ENCODE measurements at regions not wholly inside any gene's neighbourhood (a gene's known extent, or its start where the extent isn't known, plus 50 kb on each side); places are given as distances from the start of the nearest gene placed in this dataset.

GRCh38 chr6:145381941-145382340, 353.4 kb downstream of the EPM2A start:
- Histone ChIP-seq H3K9me3 (peaks cover 0 to 6% (median 0%) of the 10 kb centered on the region in 4 donors), H3K36me3 (no peaks in the 10 kb centered on the region), H3K4me3 (no peak overlapping the region), H3K27ac (no peak overlapping the region), H3K4me1 (no peaks in the 10 kb centered on the region), H3K27me3 (no peaks in the 10 kb centered on the region)
- no peak for TF ChIP-seq EP300 (IDR thresholded peaks at IDR 0.05)
- no peak for TF ChIP-seq POLR2A (IDR thresholded peaks at IDR 0.05)
- TF ChIP-seq POLR2AphosphoS5 (IDR thresholded peaks at IDR 0.05): no peak
- no peak for TF ChIP-seq CTCF (IDR thresholded peaks at IDR 0.05)
- WGBS, 2 donors: 71% methylated on average over 3 of the region's 3 CpGs
- ATAC-seq (ENCODE audit: low FRiP score in 2 of 2) (no peak), DNase-seq (no peak)

GRCh38 chr6:145383428-145383827, 351.9 kb downstream of the EPM2A start:
- no peak for DNase-seq

GRCh38 chr6:145384503-145384902, 350.8 kb downstream of the EPM2A start:
- Histone ChIP-seq H3K27ac (no peak overlapping the region), H3K4me1 (no peaks in the 10 kb centered on the region), H3K4me3 (no peak overlapping the region), H3K27me3 (no peaks in the 10 kb centered on the region), H3K9me3 (no peaks in the 10 kb centered on the region), H3K36me3 (no peaks in the 10 kb centered on the region)
- ATAC-seq (ENCODE audit: low FRiP score in 2 of 2): no peak
- DNase-seq: no peak
- TF ChIP-seq EP300 (IDR thresholded peaks at IDR 0.05): no peak
- no peak for TF ChIP-seq CTCF (IDR thresholded peaks at IDR 0.05)
- TF ChIP-seq POLR2AphosphoS5 (IDR thresholded peaks at IDR 0.05): no peak
- no peak for TF ChIP-seq POLR2A (IDR thresholded peaks at IDR 0.05)

More at GRCh38 chr6:145383428-145383827, 351.9 kb downstream of the EPM2A start:
- 62 to 68% methylated on average over 3 of the region's 3 CpGs for WGBS, 2 donors
- Histone ChIP-seq H3K27ac (no peak overlapping the region), H3K27me3 (no peaks in the 10 kb centered on the region), H3K4me3 (no peak overlapping the region), H3K9me3 (no peaks in the 10 kb centered on the region), H3K36me3 (no peaks in the 10 kb centered on the region), H3K4me1 (no peaks in the 10 kb centered on the region)
- ATAC-seq (ENCODE audit: low FRiP score in 2 of 2): no peak
- TF ChIP-seq EP300 (IDR thresholded peaks at IDR 0.05): no peak
- no peak for TF ChIP-seq POLR2A (IDR thresholded peaks at IDR 0.05)
- TF ChIP-seq POLR2AphosphoS5 (IDR thresholded peaks at IDR 0.05): no peak
- TF ChIP-seq CTCF (IDR thresholded peaks at IDR 0.05): no peak

GRCh38 chr6:145396499-145396898, 338.8 kb downstream of the EPM2A start:
- Histone ChIP-seq H3K27ac (no peak overlapping the region), H3K36me3 (no peaks in the 10 kb centered on the region), H3K9me3 (no peaks in the 10 kb centered on the region), H3K4me1 (no peaks in the 10 kb centered on the region), H3K27me3 (no peaks in the 10 kb centered on the region), H3K4me3 (no peak overlapping the region)
- TF ChIP-seq CTCF (IDR thresholded peaks at IDR 0.05): no peak
- DNase-seq (no peak), ATAC-seq (ENCODE audit: low FRiP score in 2 of 2) (no peak)
- WGBS, 2 donors: 82 to 91% methylated on average over 1 of the region's 1 CpG

- WGBS, 2 donors: 78 to 92% methylated on average over 4 of the region's 4 CpGs
- no peaks in the 10 kb centered on the region for H3K36me3 ChIP-seq
- no peak overlapping the region for H3K27ac ChIP-seq
- no peak for ATAC-seq (ENCODE audit: low FRiP score in 2 of 2)
- no peaks in the 10 kb centered on the region for H3K4me1 ChIP-seq
- no peak for DNase-seq
- no peaks in the 10 kb centered on the region for H3K9me3 ChIP-seq
- TF ChIP-seq POLR2AphosphoS5 (IDR thresholded peaks at IDR 0.05) (no peak), POLR2A (IDR thresholded peaks at IDR 0.05) (no peak), CTCF (IDR thresholded peaks at IDR 0.05) (no peak), EP300 (IDR thresholded peaks at IDR 0.05) (no peak)
- no peak overlapping the region for H3K4me3 ChIP-seq
- H3K27me3 ChIP-seq: no peaks in the 10 kb centered on the region
These were observed 334.8 kb downstream of the EPM2A start for GRCh38 chr6:145400508-145400907.

Data from upper lobe of left lung (tissue), 6 donors.